Activated CD8-positive, alpha-beta memory T cell treated with anti-CD3 and anti-CD28 coated beads, Interleukin-2, amount 10 ng/mL, durations not matched to agents 7 days and 5 days (primary cell): ENCODE measurements at regions not wholly inside any gene's neighbourhood (a gene's known extent, or its start where the extent isn't known, plus 50 kb on each side); places are given as distances from the start of the nearest gene placed in this dataset.
"Not testable (repeated sequence)": the region's sequence is repeated elsewhere in the genome, so short reads cannot be mapped to it uniquely, and the experiment has no call there.

ENCODE experiments used
- ATAC-seq: fragments of 150-1000 bp; cut with Tn5 transposase; one replicate; pipeline ENCODE4 v1.10.0; 2021; ENCODE audit warnings: moderate library complexity
- CTCF ChIA-PET: fragments of 350-600 bp; sonication (Branson Sonifier 250); formaldehyde crosslinking; loops from one replicate; lab custom pipeline; 2021; ENCODE audit warnings: antibody characterized with exemption; lab: Charles Lee
- DNase-seq: peaks from one replicate; pipeline ENCODE4 v3.0.0-alpha.2; 2020
- H3K27ac Mint-ChIP-seq: one replicate; pipeline ENCODE4 v1.8.0; 2021; ENCODE audit warnings: mild to moderate bottlenecking, mixed read lengths
- H3K27me3 Mint-ChIP-seq: one replicate; pipeline ENCODE4 v1.8.0; 2021; ENCODE audit warnings: mixed read lengths
- H3K36me3 Mint-ChIP-seq: one replicate; pipeline ENCODE4 v1.8.0; 2021; ENCODE audit warnings: mild to moderate bottlenecking, mixed read lengths
- H3K4me1 Mint-ChIP-seq: one replicate; pipeline ENCODE4 v1.8.0; 2021; ENCODE audit warnings: mixed read lengths
- H3K4me3 Mint-ChIP-seq: one replicate; pipeline ENCODE4 v1.8.0; 2021; ENCODE audit warnings: mild to moderate bottlenecking, moderate library complexity, mixed read lengths
- H3K9me3 Mint-ChIP-seq: one replicate; pipeline ENCODE4 v1.8.0; 2022; ENCODE audit warnings: low read depth, mixed read lengths

- CTCF ChIA-PET, DNase-seq, ATAC-seq, H3K4me3 Mint-ChIP-seq, H3K27me3 Mint-ChIP-seq, H3K9me3 Mint-ChIP-seq, H3K36me3 Mint-ChIP-seq, H3K27ac Mint-ChIP-seq, H3K4me1 Mint-ChIP-seq: not testable (repeated sequence)
These were observed 570.4 kb upstream of the B3GAT1 start for GRCh38 chr11:134982432-134982831.

- Mint-ChIP-seq H3K4me1 (no peaks in the 10 kb centered on the region), H3K36me3 (no peaks in the 10 kb centered on the region), H3K27ac (no peak overlapping the region), H3K9me3 (no peaks in the 10 kb centered on the region), H3K4me3 (no peak overlapping the region), H3K27me3 (no peaks in the 10 kb centered on the region)
- CTCF ChIA-PET: no interaction called here
- no peak for ATAC-seq
- no peak for DNase-seq
These were observed 569.8 kb upstream of the B3GAT1 start for GRCh38 chr11:134981835-134982234.

- Mint-ChIP-seq H3K4me1 (no peaks in the 10 kb centered on the region), H3K4me3 (no peak overlapping the region), H3K36me3 (no peaks in the 10 kb centered on the region), H3K27ac (no peak overlapping the region), H3K27me3 (no peaks in the 10 kb centered on the region), H3K9me3 (no peaks in the 10 kb centered on the region)
- ATAC-seq (no peak), DNase-seq (no peak)
- CTCF ChIA-PET: no interaction called here
These were observed 569.0 kb upstream of the B3GAT1 start for GRCh38 chr11:134980819-134981710.

- ATAC-seq, H3K27ac Mint-ChIP-seq, H3K9me3 Mint-ChIP-seq, H3K4me3 Mint-ChIP-seq, DNase-seq, CTCF ChIA-PET, H3K4me1 Mint-ChIP-seq, H3K27me3 Mint-ChIP-seq, H3K36me3 Mint-ChIP-seq: not testable (repeated sequence)
These were observed 567.0 kb upstream of the B3GAT1 start for GRCh38 chr11:134979089-134979457.

- ATAC-seq (no peak), DNase-seq (no peak)
- Mint-ChIP-seq H3K36me3 (no peaks in the 10 kb centered on the region), H3K27ac (no peak overlapping the region), H3K4me3 (no peak overlapping the region), H3K4me1 (no peaks in the 10 kb centered on the region), H3K9me3 (no peaks in the 10 kb centered on the region), H3K27me3 (no peaks in the 10 kb centered on the region)
- CTCF ChIA-PET: no interaction called here
These were observed 566.5 kb upstream of the B3GAT1 start for GRCh38 chr11:134978388-134979088.

- DNase-seq (no peak), ATAC-seq (no peak)
- H3K9me3 Mint-ChIP-seq: no peaks in the 10 kb centered on the region
These were observed 564.5 kb upstream of the B3GAT1 start for GRCh38 chr11:134976551-134976950.

GRCh38 chr11:134975866-134976376 lies 563.9 kb upstream of the B3GAT1 start:
- no peaks in the 10 kb centered on the region for H3K9me3 Mint-ChIP-seq
- H3K4me1 Mint-ChIP-seq: no peaks in the 10 kb centered on the region
- ATAC-seq (no peak), DNase-seq (no peak)
- no peak overlapping the region for H3K4me3 Mint-ChIP-seq
- H3K27ac Mint-ChIP-seq: no peak overlapping the region
- CTCF ChIA-PET: no interaction called here
- no peaks in the 10 kb centered on the region for H3K36me3 Mint-ChIP-seq
- no peaks in the 10 kb centered on the region for H3K27me3 Mint-ChIP-seq

More at GRCh38 chr11:134976551-134976950, 564.5 kb upstream of the B3GAT1 start:
- no peaks in the 10 kb centered on the region for H3K4me1 Mint-ChIP-seq
- CTCF ChIA-PET: no interaction called here
- no peak overlapping the region for H3K27ac Mint-ChIP-seq
- no peak overlapping the region for H3K4me3 Mint-ChIP-seq
- H3K27me3 Mint-ChIP-seq: no peaks in the 10 kb centered on the region
- H3K36me3 Mint-ChIP-seq: no peaks in the 10 kb centered on the region

- ATAC-seq (no peak), DNase-seq (no peak)
- H3K27me3 Mint-ChIP-seq: no peaks in the 10 kb centered on the region
- H3K9me3 Mint-ChIP-seq: no peaks in the 10 kb centered on the region
- H3K36me3 Mint-ChIP-seq: no peaks in the 10 kb centered on the region
- H3K4me1 Mint-ChIP-seq: no peaks in the 10 kb centered on the region
- H3K27ac Mint-ChIP-seq: no peak overlapping the region
- no peak overlapping the region for H3K4me3 Mint-ChIP-seq
- CTCF ChIA-PET: no interaction called here
These were observed 561.8 kb upstream of the B3GAT1 start for GRCh38 chr11:134973801-134974200.

GRCh38 chr11:134971381-134971780 lies 559.3 kb upstream of the B3GAT1 start:
- Mint-ChIP-seq H3K36me3 (no peaks in the 10 kb centered on the region), H3K4me1 (no peaks in the 10 kb centered on the region)
- CTCF ChIA-PET: no interaction called here

GRCh38 chr11:134967746-134968145 lies 555.7 kb upstream of the B3GAT1 start:
- Mint-ChIP-seq H3K27ac (no peak overlapping the region), H3K4me1 (no peaks in the 10 kb centered on the region), H3K4me3 (no peak overlapping the region), H3K36me3 (no peaks in the 10 kb centered on the region), H3K27me3 (peaks cover 6% of the 10 kb centered on the region), H3K9me3 (no peaks in the 10 kb centered on the region)
- CTCF ChIA-PET: no interaction called here
- DNase-seq (no peak), ATAC-seq (no peak)

More at GRCh38 chr11:134971381-134971780, 559.3 kb upstream of the B3GAT1 start:
- Mint-ChIP-seq H3K27ac (no peak overlapping the region), H3K27me3 (peaks cover 6% of the 10 kb centered on the region), H3K9me3 (no peaks in the 10 kb centered on the region), H3K4me3 (no peak overlapping the region)
- DNase-seq (no peak), ATAC-seq (no peak)

- H3K9me3 Mint-ChIP-seq, H3K4me1 Mint-ChIP-seq, ATAC-seq, H3K4me3 Mint-ChIP-seq, H3K27me3 Mint-ChIP-seq, DNase-seq, H3K27ac Mint-ChIP-seq, H3K36me3 Mint-ChIP-seq, CTCF ChIA-PET: not testable (repeated sequence)
These were observed 549.3 kb upstream of the B3GAT1 start for GRCh38 chr11:134961386-134961785.

- DNase-seq (no peak), ATAC-seq (no peak)
- Mint-ChIP-seq H3K4me1 (no peaks in the 10 kb centered on the region), H3K27me3 (no peaks in the 10 kb centered on the region), H3K9me3 (no peaks in the 10 kb centered on the region), H3K36me3 (no peaks in the 10 kb centered on the region), H3K4me3 (no peak overlapping the region), H3K27ac (no peak overlapping the region)
- CTCF ChIA-PET: no interaction called here
These were observed 546.8 kb upstream of the B3GAT1 start for GRCh38 chr11:134958870-134959269.

- no peaks in the 10 kb centered on the region for H3K36me3 Mint-ChIP-seq
- H3K9me3 Mint-ChIP-seq: no peaks in the 10 kb centered on the region
- H3K4me1 Mint-ChIP-seq: no peaks in the 10 kb centered on the region
- no peak overlapping the region for H3K27ac Mint-ChIP-seq
- no peak for DNase-seq
- H3K4me3 Mint-ChIP-seq: no peak overlapping the region
- H3K27me3 Mint-ChIP-seq: no peaks in the 10 kb centered on the region
- ATAC-seq: no peak
- CTCF ChIA-PET: no interaction called here
These were observed 546.2 kb upstream of the B3GAT1 start for GRCh38 chr11:134958336-134958640.
